HG03196 (cell line): ENCODE measurements at regions not wholly inside any gene's neighbourhood (a gene's known extent, or its start where the extent isn't known, plus 50 kb on each side); places are given as distances from the start of the nearest gene placed in this dataset.

Source experiments
- ATAC-seq: cut with Tn5 transposase; IDR thresholded peaks from one replicate; pipeline ENCODE4 v1.9.1; 2021; ENCODE audit not compliant: unreplicated experiment

DNA sequence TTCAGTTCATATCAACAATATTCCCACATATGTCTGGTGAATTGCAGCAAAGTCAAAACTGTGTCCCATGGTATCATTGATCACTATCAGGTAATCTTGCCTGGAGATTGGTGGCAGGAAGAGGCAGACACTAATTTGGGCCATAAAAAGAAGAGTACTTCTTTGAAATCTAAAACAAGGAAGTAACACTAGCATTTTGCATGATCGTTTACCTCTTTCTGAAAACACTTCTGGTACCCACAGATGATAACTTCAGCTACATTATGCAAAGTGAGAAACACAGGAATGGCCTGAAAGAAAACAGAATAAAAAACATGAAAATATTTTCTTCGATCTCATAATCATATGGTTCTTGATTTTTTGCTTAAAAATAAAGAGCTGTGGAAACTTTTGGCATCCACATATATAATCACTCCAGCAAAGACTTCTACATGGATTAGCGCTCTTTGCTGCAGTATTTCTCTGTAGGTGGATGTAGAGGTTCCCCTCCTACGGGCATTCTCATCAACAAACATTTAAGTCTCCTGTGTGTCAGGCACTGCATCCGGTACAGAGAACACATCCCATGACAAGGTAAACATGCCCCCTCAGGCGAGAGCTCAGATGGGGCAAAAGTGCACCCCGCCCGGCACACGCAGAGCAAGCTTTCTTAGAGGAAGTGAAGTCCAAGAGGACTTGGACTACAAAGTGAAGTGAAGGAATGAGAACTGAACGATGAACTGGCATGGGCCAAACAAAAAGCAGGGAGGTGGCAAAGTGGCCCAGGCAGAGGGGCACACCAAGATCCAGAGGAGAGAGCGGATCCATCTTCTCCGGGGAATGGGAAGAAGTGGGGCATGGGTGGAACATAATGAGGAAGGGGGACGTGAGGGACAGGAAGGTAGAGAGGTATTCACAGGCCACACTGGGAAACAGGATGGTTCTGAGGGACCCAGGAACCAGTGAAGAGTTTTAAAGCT, 68.0 kb upstream of the RIOK3 start:
- no peak for ATAC-seq

DNA sequence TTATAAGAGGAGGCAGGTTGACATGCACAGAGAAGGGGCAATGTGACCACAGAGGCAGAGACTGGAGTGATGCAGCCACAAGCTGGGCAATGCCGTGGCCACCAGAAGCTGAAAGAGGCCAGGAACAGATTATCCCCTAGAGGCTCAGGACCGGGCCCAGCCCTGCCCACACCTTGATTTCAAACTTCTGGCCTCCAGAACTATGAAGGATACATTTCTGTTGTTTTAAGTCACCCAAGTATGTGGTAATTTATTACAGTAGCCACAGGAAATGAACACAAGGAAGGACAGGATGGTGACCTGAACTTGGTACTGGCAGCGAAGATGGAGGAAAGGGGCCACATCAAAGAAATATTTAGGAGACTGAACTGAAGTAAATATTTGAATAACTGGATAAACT, 66.8 kb upstream of the RIOK3 start:
- no peak for ATAC-seq

DNA sequence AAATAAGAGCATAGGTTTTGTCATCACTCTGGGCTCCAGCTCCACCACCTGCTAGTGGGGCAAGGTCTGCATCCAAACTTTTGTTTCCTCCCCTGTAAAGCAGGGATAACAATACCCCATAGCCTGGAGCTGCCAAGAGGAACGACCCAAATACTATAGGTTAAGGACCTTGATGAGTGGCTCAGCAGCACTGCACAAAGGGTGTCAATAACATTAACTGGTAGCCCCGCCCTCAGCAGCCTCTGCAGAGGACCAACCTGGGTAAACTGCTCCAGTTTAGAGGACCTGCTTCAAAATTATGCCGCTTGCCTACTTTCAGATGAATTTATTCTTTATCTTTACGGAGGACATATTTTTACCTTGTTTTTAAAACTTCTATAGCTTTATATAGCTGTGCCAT, 65.8 kb upstream of the RIOK3 start:
- ATAC-seq = no peak

DNA sequence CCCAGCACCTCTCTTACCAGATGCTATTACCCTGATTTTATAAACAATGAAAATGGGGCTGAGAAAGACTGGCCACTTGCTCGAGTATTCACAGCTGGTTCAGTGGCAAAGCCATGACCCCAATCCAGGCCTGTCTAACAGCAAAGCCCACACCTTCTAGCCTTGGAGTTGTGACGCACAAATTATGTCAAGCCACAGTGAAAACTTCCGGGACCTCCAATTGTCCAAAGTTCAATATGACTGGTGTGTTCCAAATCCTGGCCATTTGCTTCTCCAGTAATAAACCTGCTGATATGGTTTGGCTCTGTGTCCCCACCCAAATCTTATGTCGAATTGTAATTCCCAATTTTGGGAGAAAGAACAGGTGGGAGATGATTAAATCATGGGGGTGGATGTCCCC, 64.7 kb upstream of the RIOK3 start:
- ATAC-seq = no peak

DNA sequence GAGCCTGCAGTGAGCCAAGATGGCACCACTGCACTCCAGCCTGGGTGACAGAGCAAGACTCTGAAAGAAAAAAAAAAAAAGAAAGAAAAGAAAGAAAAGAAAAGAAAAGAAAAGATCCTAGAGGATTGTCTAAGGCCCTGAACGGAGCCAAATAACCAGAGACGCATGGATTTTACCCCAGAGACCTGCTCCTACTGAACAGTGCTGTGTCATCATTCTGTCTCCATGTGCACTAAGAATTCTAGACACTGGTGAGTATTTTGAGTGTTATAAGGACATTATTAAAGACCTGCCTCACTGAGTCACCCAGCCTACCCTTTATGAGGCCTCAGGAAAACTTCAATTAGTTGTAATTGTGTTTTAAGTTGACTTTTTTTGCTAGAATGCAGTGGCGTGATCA, 61.9 kb upstream of the RIOK3 start:
- no peak for ATAC-seq

DNA sequence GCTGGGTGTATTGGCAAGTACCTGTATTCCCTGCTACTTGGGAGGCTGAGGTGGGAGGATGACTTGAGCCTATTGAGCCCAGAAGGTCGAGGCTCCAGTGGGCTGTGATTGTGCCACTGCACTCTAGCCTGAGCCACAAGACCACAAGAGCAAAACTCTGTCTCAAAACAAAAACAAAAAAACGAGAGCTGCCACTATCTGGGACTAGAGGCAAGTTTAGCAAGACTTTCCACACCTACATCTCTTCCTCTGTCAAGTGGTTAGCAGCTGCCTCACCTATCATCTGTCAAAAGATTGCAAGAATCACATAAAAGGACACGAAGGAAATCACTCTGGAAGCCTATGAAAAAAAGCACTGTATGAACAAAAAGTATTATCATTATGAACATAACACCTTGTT, 55.2 kb upstream of the RIOK3 start:
- no peak for ATAC-seq

DNA sequence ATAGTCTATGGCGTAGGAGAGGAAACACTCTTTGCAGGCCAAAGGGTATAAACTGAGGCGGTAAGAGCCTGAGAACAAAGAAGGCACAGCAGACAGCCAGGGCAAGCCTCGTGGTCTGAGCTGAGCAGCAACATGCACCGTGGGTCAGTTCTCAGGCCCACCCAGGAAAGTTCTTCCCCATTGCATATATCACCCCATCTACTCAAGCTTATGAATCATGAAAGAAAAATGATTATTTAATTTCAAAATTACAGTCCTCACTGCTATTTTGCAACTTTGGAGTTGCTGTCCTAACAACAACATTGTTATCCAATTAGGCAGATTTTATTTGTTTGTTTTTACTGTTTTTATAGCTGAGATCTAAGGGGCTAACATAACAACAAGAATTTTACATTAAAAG, 54.7 kb upstream of the RIOK3 start:
- ATAC-seq = no peak

DNA sequence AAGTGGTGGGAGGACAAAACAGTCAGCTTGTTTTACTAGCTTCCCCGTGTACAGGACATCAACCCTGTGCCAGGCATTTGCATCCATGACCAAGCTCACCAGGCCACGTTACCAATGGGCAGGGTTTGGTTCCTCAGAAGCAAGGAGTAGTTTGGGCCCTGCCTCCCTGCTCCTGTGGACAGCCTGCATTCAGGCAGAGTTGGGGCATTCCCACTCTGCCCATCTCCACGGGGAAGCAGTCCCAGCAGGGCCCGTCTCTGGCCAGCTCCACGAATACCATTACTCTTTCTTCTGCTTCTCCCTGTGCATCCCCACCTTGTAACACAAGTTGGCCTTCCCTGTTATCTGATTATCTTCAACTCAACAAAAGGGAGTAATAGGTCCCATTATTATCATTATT, 54.0 kb upstream of the RIOK3 start:
- ATAC-seq = no peak

DNA sequence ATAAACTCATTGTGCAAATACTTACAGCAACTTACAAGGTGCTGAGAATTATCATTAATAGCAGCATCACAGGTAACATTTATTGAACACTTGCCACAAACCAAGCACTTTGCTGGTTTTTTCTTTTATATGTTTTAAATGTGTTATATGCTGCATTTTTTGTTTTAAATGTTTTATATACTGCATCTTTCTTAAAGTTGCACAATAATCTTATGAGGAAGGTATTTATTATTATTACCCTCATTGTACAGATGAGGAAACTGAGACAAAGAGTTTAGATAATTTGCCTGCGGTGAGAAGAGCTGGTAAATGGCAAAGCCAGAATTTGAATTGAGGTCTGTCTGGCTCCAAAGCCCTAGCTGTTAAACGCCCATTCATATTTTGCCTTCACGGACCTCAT, 52.2 kb upstream of the RIOK3 start:
- ATAC-seq = no peak

DNA sequence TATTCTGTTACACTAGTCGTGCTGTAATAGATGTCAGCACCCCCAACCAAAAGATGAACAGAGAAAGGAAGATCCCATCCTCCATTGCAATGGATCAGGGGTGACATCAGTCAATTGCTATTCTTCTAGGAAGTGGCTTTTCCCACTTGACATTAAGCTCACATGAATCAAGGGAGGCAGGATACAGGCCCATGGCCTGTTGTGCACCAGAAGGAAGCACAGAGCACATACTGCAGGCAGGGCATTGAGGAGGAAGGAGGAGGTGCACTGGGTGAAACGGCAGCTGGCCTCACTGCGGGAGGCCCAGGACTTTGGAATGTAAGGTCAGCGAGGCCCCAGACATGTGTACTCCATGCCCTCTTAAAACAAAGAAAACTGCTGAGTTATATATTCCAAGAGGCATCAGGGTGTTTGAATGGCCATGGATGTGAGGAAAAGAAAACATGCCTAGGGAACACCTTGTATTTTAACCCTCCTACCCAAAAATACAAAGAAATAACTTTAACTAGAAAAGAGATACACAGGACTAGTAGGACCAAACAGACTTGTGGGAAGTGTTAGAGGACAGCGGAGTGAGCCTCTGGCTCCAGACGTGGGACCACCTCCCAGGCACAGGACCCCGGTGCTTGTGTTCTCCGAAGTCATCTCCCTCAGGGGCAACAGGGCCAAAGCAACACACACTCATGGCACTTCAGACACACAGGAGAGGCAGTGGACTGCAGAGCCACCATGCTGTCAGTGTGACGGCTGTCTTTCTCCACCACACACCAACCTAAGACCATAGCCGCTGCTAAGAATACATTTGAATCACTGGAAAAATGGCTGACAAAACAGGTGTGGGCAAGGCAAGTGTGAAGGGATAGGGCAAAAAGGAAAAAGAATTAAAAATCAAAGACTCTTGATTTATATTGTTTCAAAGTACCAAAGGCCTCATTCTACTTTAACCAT, 51.4 kb upstream of the RIOK3 start:
- no peak for ATAC-seq
